GM12801 (cell line): ENCODE measurements at regions not wholly inside any gene's neighbourhood (a gene's known extent, or its start where the extent isn't known, plus 50 kb on each side); places are given as distances from the start of the nearest gene placed in this dataset.

ENCODE experiments used
- TF ChIP-seq, protein P1 (sequence below): IDR thresholded peaks from one replicate; pipeline ENCODE4 v1.5.1; 2011; ENCODE audit warnings: control low read depth; ENCODE audit not compliant: insufficient read length; ENCODE audit errors: extremely low read depth

DNA sequence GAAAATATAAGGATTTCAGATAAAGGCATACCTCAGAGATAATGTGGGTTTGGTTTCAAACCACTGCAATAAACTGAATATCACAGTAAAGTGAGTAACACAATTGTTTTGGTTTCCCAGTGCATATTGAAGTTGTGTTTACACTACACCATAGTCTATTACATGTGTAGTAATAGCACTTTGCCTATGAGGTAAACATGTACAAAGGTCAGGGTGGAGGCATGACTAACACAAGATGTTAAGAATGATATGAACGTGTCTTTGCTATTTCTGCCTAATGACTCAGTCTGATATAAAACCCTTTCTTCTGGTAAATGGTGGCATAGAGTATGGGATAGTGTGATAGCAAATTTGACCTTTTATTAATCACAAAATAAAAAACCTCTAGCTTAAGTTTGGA lies 621.5 kb upstream of the ADGRL2 start:
- TF ChIP-seq, protein P1, sequence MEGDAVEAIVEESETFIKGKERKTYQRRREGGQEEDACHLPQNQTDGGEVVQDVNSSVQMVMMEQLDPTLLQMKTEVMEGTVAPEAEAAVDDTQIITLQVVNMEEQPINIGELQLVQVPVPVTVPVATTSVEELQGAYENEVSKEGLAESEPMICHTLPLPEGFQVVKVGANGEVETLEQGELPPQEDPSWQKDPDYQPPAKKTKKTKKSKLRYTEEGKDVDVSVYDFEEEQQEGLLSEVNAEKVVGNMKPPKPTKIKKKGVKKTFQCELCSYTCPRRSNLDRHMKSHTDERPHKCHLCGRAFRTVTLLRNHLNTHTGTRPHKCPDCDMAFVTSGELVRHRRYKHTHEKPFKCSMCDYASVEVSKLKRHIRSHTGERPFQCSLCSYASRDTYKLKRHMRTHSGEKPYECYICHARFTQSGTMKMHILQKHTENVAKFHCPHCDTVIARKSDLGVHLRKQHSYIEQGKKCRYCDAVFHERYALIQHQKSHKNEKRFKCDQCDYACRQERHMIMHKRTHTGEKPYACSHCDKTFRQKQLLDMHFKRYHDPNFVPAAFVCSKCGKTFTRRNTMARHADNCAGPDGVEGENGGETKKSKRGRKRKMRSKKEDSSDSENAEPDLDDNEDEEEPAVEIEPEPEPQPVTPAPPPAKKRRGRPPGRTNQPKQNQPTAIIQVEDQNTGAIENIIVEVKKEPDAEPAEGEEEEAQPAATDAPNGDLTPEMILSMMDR = no peak

DNA sequence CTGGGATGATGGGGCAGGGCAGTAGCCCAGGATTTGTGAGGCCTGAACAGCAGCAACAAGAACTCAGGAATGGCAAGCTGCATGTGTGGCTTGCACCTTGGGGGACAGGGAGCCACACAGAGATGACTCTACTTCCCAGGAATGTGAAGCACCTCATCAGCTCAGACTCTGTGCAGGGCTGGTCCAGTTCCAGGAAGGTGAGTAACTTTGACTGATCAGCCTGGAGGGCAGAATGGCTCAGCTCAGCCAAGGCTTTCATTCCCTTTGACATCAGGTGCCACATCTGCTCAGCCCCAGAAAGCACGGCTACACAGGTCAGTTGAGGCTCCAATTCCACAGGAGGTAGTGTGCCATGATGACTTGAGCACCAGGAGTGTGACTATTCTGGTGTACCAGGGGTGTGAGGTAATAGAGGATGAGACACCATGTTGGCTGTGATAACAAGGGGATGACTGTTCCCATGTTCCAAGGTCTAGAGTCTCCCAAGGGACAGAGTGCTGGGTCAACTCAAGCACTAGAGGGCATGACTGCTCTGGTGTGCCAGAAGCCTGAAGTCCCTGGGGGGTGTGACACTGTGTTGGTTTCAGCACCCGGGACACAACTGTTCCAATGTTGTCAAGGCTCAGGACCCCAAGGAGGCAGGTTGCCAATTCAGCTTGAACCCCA lies 625.8 kb upstream of the ADGRL2 start:
- TF ChIP-seq, protein P1 = no peak

DNA sequence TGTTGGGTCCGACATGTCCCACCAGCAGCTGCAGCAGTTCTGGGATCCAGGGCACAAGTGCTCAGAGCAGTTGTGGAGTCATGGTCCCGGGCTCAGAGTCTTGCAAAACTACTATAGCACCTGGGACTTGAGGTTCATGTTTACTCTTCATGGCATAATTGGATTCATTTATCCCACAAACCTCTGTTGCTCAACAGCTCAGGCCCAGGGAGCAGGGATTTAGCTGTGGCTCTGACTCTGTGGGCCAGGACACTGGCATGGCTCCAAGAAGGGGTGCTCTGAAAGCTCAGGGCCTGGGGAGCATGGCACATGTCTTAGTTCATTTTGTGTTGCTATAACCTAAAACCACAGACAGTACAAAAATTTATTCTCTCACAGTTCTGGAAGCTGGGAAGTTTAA lies 626.7 kb upstream of the ADGRL2 start:
- TF ChIP-seq, protein P1 = no peak

DNA sequence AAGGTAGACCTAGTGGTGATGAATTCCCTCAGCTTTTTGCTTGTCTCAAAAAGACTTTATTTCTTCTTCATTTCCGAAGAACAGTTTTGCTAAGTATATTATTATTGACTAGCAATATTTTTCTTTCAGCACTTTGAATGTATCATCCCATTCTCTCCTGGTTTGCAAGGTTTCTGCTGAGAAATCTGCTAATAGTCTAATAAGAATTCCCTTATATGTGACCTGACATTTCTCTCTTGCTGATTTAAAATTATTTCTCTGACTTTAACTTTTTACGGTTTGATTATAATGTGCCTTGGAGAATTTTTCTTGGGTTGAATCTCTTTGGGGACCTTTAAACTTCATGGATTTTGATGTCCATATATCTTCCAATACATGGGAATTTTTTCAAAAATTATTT lies 628.3 kb upstream of the ADGRL2 start:
- TF ChIP-seq, protein P1 = no peak

DNA sequence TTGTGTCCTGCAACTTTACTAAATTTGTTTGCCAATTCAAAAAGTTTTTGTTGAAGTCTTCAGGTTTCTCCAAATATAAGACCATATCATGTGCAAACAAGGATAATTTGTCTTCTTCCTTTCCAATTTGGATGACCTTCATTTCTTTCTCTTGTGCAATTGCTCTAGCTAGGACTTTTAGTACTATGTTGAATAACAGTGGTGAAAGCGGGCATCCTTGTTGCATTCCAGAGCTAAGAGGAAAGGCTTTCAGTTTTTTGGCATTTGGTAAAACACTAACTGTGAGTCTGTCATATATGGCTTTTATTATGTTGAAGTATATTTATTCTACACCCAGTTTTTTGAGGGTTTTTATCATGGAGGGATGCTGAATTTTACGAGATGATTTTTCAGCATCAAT lies 630.0 kb upstream of the ADGRL2 start:
- TF ChIP-seq, protein P1 = no peak

DNA sequence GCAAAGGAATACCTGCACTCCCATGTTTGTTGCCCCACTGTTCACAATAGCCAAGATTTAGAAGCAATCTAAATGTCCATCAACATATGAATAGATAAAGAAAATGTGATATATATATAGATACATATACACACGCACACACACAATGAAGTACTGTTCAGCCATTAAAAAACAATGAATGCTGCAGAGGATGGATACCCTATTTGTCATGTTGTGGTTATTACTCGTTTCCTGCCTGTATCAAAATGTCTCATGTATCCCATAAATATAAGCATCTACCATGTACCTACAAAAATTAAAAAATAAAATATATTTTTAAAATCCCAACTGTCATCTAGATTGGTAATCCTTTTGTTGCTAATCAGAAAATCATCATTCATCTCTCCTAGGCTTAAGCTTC lies 634.8 kb upstream of the ADGRL2 start:
- TF ChIP-seq, protein P1 = no peak

DNA sequence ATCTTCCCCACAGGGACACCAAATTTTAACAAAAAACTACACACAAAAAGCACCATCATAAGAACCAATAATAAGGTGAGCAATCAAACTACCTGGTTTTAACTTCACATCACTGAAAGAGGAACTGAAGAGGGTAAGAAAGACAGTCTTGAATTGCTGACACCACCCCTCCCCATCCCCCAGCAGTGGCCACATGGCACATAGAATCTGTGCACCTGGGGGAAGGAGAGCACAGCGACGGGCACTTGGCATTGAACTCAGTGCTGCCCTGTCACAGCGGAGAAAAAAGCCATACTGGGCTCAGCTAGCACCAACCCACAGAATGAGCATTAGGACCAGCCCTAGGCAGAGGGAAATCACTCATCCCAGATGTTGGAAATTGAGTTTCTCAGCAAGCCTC lies 640.0 kb upstream of the ADGRL2 start:
- TF ChIP-seq, protein P1 = no peak
